Renal cortical epithelial cell (primary cell): ENCODE measurements at regions not wholly inside any gene's neighbourhood (a gene's known extent, or its start where the extent isn't known, plus 50 kb on each side); places are given as distances from the start of the nearest gene placed in this dataset.
A peak's percentile ranks its signal among the peaks of the same experiment; 100 is the strongest.

Experiments used
- DNase-seq: peaks from one replicate; pipeline ENCODE4 v3.0.0-alpha.2; 2011; ENCODE audit warnings: low read depth

GRCh38 chr16:80080287-80080851, 460.4 kb upstream of the DYNLRB2 start:
- peak; percentile 32 for DNase-seq

- DNase-seq = peak; percentile 72
These were observed 461.7 kb upstream of the DYNLRB2 start for GRCh38 chr16:80079072-80079471.

- peak; percentile 17 for DNase-seq
These were observed 463.1 kb upstream of the DYNLRB2 start for GRCh38 chr16:80077696-80078095.

GRCh38 chr16:80074329-80074728, 466.5 kb upstream of the DYNLRB2 start:
- DNase-seq = no peak

GRCh38 chr16:80071964-80072456, 468.8 kb upstream of the DYNLRB2 start:
- no peak for DNase-seq

GRCh38 chr16:80066805-80067580, 466.5 kb upstream of the MAF start:
- no peak for DNase-seq

- no peak for DNase-seq
These were observed 465.0 kb upstream of the MAF start for GRCh38 chr16:80065541-80065940.

- no peak for DNase-seq
These were observed 463.2 kb upstream of the MAF start for GRCh38 chr16:80063713-80064069.

GRCh38 chr16:80063031-80063712, 462.6 kb upstream of the MAF start:
- DNase-seq = no peak

GRCh38 chr16:80062361-80063030, 462.0 kb upstream of the MAF start:
- no peak for DNase-seq

GRCh38 chr16:80060470-80060869, 459.9 kb upstream of the MAF start:
- DNase-seq = no peak

- no peak for DNase-seq
These were observed 459.3 kb upstream of the MAF start for GRCh38 chr16:80059836-80060235.

GRCh38 chr16:80058214-80058613, 457.7 kb upstream of the MAF start:
- DNase-seq = no peak

GRCh38 chr16:80056324-80056723, 455.8 kb upstream of the MAF start:
- DNase-seq = no peak

GRCh38 chr16:80055831-80056230, 455.3 kb upstream of the MAF start:
- no peak for DNase-seq

GRCh38 chr16:80054647-80055046, 454.1 kb upstream of the MAF start:
- DNase-seq = no peak

- no peak for DNase-seq
These were observed 450.5 kb upstream of the MAF start for GRCh38 chr16:80051040-80051439.

- no peak for DNase-seq
These were observed 447.7 kb upstream of the MAF start for GRCh38 chr16:80048250-80048649.

GRCh38 chr16:80047842-80048241, 447.3 kb upstream of the MAF start:
- no peak for DNase-seq

GRCh38 chr16:80046848-80047247, 446.3 kb upstream of the MAF start:
- no peak for DNase-seq

- no peak for DNase-seq
These were observed 445.7 kb upstream of the MAF start for GRCh38 chr16:80046261-80046660.

- no peak for DNase-seq
These were observed 445.3 kb upstream of the MAF start for GRCh38 chr16:80045861-80046260.

- DNase-seq = no peak
These were observed 440.9 kb upstream of the MAF start for GRCh38 chr16:80041410-80041809.
